ENCODE measurements at regions not wholly inside any gene's neighbourhood (a gene's known extent, or its start where the extent isn't known, plus 50 kb on each side); places are given as distances from the start of the nearest gene placed in this dataset.

DNA sequence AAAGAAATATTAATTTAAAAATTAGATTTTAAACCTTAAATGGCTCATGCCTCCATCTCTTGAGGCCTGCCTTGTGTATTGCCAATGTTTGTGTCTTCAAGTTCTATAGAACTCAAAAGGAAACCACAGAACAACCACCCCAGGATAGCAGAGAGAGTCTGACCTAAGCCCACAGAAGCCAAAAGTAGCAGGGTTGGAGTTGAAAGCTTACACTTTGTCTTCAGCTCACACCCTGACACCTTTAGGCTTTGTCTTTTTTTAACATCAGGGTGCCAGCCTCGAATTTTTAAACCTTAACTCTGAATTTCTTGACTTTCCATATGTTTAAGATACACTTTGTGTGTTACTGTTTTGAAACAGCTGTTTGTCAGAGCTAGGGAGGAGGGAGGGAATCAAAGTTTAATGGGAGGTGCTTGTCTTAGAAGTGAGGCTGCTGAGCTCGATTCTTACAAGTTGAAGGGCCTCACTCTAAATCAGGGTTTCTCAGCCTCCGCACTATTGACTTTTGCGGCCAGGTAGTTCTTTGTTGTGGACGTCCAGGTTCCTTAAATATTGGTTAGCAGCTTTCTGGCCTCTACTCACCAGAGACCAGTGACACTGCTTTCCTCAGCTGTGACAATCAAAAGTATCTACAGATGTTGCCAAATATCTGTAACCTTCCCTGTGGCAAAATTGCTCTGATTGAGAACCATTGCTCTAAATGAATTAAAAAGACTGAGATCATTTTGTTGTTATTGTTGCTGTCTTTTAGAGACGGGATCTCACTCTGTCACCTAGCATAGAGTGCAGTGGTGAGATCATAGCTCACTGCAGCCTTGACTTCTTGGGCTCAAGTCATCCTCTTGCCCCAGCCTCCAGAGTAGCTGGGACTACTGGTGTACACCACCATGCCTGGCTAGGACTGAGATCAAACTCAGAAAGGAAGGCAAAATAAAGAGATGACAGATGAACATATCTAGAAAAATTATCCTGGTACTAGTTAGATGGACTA, 139.2 kb upstream of the EOMES start:
- DNase-seq (ENCODE audit: low spot score), result no peak

DNA sequence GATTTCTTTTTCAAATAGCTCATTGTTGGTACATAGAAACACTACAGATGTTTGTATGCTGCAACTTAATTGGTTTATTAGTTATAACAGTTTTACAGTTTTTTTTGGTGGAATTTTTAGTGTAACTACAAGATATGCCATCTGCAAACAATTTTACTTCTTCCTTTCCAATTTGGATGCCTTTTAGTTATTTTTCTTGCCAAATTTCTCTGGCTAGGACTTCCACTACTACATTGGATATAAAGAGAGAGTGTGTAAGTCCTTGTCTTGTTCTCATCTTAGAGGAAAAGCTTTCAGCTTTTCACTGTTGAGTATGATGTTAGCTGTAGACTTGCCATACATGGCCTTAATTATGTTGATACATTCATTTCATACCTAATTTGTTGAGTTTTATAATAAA, 143.6 kb upstream of the EOMES start:
- no peak for DNase-seq (ENCODE audit: low spot score)

DNA sequence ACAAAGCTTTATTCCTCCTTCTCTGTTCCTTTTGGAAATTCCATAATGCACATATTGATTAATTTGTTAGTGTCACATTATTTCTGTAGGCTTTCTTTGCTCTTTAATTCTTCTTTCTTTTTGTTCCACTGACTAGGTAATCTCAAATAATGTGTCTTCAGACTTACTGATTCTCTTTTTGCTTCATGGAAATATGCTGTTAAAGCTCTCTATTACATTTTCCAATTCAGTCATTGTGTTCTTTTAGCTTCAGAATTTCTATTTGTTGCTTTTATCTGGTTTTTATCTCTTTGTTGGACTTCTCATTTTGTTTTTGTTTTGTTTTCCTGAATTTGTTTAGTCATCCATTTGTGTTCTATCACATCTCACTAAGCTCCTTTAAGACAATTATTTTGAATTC, 147.0 kb upstream of the EOMES start:
- no peak for DNase-seq (ENCODE audit: low spot score)

DNA sequence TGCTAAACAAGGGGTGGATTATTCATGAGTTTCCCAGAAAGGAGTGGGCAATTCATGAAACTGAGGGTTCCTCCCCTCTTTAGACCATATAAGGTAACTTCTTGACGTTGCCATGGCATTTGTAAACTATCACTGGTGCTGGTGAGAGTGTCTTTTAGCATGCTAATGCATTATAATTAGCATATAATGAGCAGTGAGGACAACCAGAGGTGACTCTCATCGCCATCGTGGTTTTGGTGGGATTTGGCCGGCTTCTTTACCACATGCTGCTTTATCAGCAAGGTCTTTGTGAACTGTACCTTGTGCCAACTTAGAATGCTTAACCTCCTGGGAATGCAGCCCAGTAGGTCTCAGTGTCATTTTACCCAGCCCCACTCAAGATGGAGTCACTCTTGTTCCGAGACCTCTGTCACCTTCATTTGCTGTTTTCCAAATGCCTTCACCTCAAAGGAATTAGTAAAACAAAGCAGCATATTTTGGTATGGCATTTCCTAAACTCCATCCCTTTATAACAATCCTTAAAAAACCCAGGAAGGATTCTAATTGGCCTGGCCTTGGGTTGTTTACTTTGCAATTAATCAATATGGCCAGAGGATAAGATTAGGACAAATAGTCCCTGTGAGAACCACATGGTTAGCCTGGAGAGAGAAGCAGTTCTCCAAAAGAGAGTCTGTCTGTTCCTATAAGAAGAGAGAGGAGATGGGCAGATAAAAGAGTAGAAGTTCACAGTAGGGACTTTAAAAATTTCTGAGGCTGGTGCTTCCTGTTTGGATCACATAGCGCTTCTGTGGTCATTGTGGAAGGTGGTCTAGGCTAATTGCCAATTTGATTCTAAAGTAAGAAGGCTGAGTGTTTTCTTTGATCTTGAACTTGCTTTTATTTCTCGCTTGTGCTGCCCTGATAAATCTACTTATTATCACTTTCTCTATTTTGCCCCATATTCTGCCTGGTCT, 155.2 kb upstream of the EOMES start:
- DNase-seq (ENCODE audit: low spot score), result no peak

DNA sequence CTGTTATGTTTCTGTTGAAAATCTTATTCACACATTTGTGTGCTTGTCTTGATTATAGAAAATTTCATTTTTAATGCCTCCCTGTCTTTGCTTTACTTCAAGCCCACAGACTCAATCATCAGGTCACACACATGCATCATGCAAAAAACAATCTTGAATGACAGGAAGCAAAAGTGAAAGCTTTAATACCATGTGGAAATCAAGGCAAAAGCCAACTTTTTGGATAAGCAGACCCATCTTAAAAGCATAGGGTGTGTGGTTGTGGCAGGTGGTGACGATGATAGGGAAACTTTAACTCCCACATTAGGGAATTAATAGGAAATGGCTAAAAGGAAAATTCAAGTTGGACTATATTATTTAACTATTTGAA, 155.9 kb upstream of the EOMES start:
- DNase-seq (ENCODE audit: low spot score), result no peak

DNA sequence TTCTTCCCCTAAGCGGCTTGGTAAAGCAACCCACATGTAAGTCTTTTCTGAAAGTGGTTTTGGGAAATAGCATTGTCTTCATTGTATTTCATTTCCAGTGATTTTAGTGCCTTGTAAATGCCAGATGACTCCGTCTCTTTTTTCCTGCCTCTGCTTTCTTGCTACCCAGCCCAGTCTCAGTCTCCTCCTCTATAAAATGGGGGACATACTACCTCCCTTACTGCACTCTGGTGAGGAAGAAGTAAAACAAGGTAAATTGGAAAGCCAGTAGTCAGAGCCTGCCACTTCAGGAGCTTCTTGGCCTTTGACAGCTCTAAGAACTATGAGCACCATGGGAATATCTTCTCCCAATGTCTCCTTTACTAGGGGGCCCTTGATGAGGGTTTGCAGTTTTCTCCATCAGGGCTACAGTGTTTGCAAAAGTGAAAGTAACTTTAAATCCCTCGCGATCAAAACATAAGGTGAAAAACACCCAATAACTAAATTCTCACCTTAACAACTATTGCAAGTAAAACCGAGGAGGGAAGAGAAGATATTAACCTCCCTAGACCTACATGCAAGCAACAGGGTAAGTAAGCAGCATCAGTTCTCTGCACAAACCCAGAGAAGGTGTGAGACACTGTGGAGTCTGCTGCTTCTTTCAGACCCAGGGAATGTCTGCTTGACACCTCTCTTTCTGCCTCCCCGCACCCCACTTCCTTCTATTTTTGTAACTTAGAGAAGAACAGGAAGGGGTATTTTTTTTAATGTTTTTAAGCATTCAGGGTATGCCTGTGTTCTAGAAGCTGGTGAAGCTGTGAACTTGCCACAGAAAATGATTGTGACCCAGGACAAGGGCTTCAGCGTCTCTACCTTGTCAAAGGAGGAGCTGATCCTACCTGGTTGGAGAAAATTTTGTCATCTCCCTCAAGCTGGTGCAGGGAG, 159.1 kb upstream of the EOMES start:
- DNase-seq (ENCODE audit: low spot score), result no peak

DNA sequence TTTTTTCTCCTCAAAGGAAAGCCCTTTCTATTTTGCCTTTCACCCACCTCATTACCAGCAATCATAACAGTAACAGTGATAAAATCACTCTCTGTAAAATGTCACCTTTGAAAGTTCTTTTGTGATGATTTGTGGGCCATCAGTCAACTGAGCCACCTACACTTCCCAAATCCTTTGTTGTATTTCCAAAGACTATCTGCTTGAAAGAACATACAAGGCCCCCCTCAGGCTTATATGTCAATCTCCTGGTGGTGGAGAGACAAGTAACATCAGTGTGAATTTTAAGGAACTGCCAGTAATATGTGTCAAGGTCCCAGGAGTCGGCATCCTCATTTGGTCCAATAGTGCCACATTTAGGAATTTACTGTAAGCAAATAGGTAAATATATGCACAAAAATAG, 161.1 kb upstream of the EOMES start:
- DNase-seq (ENCODE audit: low spot score), result no peak

DNA sequence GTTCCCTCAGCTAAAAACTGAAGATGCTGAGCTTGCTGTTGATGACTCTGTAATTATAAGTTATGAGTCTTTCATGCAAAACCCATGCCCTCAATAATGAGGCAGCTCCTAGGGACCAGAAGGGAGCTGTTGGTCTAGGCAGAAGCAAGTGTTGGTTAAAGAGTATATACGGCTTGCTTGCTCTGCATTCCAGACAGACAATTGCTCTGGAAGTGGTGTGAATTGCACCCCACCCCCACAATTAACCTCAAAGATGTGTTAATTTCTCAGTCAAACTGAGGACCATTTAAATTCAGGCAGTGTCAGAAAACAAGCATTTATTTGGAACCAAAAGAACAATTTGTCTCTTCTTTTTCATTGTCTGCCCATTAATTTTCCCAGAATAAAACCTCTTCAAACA, 163.5 kb upstream of the EOMES start:
- DNase-seq (ENCODE audit: low spot score), result no peak

DNA sequence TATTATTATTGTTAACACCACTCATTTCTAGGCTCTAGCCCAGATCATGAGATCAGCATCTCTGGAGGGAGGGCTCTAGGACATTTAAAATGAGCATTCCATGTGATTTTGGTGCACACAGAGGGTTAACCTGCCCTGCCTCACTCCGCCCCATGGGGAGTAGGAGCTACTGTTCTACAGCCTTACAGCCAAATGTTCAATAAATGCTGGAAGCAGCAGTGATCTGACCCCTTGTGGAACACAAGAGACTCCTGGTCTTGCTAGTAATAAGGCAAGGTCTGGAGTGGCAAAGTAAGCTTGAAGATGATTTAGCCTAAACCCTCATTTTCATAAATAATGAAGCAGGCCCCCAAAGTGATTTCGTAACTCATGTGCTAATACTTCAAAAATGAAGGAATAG, 166.4 kb upstream of the EOMES start:
- DNase-seq (ENCODE audit: low spot score), result no peak

DNA sequence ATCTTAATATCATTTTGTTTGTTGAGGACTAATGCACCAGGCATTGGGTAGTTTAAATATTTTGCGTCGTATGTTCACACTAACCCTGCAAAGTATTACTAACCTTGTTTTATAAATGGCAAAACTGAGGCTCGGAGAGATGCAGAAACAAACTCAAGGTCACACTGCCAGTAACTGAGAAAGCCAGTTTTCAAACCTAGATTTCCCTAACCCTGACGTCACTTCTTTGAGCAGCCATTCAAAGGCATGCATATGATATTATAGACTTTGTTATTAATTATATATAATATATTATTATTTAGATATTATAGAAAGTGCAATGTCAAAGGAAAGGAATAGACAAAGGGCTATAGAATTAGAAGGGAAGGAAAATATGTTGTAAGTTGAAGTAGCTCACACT, 167.6 kb upstream of the EOMES start:
- no peak for DNase-seq (ENCODE audit: low spot score)

DNA sequence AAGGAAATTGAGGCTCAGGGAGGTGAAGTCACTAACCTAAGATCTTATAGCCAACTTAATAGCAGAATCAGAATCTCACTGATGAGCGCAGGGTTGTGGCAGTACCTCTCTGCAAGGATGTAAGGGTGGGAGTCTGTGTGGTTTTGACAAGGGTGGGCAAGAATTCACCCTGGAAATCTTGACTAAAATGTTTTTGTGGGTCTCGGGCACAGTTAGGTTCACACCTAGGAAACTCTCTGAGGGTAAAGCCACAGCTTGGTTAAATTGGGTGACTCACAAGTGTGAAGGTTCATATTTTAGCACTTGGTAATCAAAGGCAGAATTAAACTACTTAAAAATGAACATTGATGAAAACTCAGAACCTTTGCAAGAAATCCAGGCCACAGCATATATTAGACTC, 178.2 kb upstream of the EOMES start:
- DNase-seq (ENCODE audit: low spot score), result no peak

DNA sequence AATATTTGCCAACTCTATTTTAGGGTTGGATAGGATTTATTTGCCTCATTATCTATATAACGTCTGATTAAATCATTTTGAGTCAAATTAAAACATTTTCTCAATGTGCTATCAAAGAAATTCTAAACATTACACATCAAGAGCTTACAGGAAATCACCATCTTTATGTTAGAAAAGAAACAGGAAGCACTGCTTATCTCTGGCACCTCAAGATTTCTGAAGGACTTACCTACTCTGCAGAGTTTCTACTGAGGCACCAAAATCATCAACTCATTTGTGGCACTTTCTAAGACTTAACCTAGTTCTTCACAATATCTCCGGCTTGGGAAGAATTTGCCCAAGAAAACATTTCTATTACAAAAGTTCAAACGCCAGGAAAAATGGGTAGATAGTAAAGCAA, 181.3 kb upstream of the EOMES start:
- no peak for DNase-seq (ENCODE audit: low spot score)

DNA sequence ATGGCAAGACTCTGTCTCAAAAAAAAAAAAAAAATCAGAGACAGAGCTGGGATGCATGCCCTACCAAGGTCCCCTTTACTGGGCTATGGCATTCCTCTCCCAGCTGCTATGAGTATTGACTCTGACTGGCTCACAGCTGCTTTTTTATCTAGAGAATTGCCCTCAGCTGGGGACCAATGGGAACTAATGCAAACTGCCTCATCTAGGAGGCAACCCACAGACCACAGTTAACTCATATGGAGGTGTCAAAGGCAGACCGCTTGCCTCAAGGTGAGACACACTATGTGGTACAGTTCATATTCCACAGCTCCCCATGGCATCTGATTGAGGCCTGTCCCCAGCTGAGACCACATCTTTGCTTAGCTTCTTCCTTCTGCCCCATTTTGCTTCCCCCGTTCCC, 183.5 kb upstream of the EOMES start:
- no peak for DNase-seq (ENCODE audit: low spot score)

DNA sequence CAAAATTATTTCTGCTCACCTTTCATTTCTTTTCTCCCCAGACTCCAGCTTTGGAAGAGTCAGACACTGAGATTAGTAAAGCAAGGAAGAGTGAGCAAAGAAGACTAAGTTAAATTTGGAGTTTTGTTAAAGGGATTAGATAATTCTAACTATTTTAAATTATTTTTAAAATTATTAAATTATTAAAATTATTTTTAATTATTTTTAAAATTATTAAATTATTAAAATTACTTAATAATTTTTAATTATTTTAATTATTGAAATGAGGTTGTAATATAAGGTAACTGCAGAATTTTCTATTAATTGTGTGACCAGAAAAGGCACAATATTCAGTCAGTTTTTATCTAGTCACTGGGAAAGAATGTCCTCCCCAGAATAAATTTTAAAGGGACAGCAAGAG, 185.0 kb upstream of the EOMES start:
- DNase-seq (ENCODE audit: low spot score), result no peak

DNA sequence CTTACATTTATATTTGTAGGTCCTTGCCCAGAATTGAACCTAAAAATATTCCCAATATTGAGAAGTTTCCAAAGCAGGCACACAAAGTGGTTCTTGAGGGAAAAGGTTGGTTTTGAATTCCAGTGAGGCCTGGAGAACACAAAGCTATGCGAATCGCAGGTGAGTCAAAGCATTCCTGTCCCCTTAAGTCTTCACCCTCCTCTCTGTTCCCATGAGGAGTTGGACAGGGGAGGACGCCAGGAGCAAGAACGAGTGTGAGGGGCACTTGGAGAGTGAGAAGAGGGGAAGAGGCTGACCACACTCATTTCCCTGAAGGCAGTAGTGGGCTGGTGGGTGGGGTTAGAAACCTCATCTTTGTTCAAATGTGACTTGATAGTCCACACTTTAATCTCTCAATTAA, 185.8 kb upstream of the EOMES start:
- DNase-seq (ENCODE audit: low spot score), result no peak

DNA sequence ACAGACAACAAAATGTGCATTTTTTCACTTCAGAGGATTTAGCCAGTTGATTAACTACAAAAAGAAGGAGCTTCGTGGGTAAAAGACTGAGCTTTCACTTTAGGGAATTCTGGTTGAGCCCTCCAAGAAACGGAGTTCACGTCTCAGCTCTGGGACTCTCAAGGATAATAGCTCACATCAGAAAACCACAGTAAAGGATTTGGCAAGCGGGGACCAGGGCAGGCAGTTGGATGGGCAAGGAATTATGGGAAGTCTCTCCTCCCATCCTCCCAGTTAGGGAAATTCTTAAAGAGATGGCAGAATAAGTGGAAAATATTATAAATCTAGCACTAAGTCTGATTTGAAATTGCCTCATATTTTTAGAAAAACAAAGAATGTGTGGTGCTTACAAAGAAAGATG, 188.3 kb upstream of the EOMES start:
- DNase-seq (ENCODE audit: low spot score), result no peak

DNA sequence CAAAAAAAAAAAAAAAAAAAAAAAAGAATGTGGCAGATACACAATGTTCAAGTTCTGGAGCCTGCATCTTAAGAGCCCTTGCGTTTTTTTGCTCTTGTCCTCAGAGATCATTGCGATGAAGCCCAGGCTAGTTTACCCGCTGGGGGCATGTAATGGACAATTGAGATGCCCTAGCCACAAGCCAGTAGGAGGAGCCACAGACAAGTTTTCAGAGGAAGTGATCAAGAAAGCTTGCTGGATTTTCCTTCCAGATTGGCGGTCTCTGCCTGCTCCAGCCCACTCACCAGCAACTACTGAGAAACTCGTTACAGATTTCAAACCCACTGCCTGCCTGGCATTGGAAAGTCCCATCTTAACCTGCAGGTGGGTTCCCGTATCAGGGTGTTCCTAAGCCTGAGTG, 192.1 kb upstream of the EOMES start:
- peak; percentile 5 for DNase-seq (ENCODE audit: low spot score)

DNA sequence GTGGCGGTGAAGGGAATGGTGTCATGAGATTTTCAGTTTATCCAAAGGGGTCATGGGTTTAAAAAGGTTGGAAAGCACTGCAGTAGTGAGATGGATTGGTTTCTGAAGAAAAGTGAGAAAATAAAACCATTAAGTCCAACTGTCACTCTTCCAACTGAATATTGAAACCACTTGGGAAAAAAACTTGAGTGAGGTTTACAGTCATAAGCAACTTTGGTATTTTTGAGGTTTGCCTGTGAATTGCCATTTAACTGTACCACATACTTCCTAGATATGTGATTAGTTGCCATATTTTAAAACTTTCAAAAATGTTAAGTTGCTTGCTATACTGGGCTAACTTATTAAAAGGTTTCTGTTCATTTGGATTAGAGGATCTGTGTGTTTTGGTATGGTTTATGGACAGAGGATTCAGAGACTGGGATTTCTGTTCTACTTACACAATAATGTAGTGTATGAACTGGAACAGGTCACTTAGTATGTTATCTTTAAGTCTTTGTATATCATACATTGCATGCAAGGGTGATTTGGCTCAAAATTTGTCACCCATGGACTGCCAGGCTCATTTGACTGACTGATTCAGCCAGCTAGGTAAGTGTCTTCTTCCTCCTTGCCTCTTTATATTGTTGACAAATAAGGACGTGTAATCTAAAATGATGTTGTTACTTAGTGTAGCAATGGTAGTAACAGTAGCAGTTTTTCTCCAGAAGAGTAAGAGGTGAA, 201.4 kb upstream of the EOMES start:
- DNase-seq (ENCODE audit: low spot score), result no peak

DNA sequence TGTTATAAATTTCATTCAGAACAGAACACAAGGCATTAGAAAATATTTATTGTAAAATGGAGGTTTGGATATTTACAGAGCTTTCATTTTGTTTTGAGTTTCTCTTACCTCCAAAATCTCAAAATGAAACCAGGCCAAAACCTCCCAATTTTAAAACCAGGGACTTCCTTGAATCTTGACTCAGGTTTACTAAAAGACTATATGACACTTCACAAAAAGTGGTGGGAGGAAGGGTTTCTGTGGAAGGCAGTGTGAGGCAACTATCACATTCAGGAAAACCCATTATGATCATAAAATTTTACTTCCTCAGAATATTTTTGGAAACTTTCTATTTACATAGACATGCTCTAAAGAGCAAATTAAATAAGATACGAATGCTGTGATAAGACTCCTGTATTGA, 205.8 kb upstream of the EOMES start:
- DNase-seq (ENCODE audit: low spot score), result no peak

DNA sequence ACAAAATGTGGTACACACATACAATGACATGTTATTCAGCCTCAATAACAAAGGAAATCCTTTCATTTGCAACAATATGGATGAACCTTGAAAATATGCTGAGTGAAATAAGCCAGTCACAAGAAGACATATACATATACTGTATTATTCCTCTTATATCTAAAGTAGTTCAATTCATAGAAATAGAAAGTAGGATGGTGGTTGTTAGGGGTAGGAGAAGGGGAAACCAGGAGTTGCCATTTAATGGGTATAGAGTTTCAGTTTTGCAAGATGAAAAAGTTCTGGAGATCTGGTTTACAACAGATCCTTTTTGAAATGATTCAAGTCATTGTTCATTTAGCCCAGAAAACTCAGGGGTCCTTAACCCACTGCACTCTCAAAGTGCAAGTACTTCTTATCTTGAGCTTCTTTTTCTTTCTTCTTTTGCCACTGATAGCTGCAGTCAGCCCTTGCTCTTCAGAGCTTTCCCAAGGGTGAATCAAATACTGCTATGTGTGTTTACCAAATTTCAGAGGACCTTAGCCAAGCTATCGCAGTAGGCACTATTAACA, 208.0 kb upstream of the EOMES start:
- DNase-seq (ENCODE audit: low spot score), result no peak

DNA sequence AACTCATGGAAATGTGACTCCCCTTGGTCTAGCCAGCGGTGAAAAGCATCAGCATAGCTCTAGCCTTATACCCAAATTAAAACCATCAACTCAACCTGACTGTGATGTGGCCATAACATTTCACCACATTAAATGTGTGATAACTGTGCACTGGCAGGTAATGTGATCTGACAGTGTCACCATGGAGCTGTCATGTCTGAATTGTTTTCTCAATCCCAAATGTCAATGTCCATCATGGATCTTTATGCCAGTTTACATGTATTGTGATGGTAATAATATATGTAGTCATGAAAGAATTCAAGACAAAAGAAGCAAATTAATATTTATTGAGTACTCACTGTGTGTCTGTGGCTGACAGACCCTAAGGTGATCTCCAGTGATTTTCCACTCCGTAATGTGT, 213.4 kb upstream of the EOMES start:
- no peak for DNase-seq (ENCODE audit: low spot score)
